ENCODE measurements at regions not wholly inside any gene's neighbourhood (a gene's known extent, or its start where the extent isn't known, plus 50 kb on each side); places are given as distances from the start of the nearest gene placed in this dataset.

DNA sequence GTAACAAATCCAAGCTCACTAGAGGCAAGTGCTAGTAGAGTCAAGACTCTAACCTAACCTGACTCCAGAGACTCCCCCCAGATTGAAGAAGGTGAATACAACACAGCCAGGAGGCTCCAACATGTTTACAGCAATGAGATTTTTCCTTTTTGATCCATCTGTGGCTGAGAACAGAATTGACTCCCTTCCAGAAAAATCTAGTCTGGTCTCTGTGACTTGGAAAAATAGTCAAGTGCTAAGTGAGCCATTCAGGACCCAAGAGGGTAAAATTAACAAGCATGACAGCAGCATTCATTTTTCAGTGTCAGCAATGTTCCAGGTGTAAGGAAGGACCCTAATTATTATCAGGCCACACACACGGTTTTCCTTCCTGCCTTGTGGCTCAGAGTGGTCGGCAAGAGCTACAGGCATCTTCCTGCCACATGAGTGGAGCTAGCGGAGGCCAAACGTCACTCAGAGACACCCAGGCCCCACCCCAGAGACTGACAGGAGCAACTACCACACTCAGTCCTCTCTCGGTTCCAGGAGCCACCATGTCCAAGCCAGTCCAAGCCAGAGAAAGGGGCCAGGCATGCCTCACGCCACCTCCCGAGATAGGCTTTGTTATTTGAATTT is 395.1 kb downstream of the FOXO1 start:
- TF ChIP-seq CTCF (IDR thresholded peaks at IDR 0.05) (no peak), POLR2A (IDR thresholded peaks at IDR 0.05) (no peak)

Measured in Peyer's patch (tissue), 4 donors.